Common myeloid progenitor, CD34-positive (primary cell): ENCODE measurements at regions not wholly inside any gene's neighbourhood (a gene's known extent, or its start where the extent isn't known, plus 50 kb on each side); places are given as distances from the start of the nearest gene placed in this dataset.

ENCODE experiments used
- CTCF ChIA-PET: fragments of 350-600 bp; sonication (Branson Sonifier 250); formaldehyde crosslinking; loops from one replicate; lab custom pipeline; 2021; ENCODE audit warnings: antibody characterized with exemption; lab: Charles Lee
- POLR2A ChIA-PET: fragments of 350-600 bp; sonication (Branson Sonifier 250); formaldehyde crosslinking; loops from one replicate; lab custom pipeline; 2021; ENCODE audit warnings: antibody characterized with exemption; lab: Charles Lee
- DNase-seq, 3 donors: peaks; one replicate each; pipeline versions ENCODE4 v3.0.0 to v3.0.0-alpha.2; 2013
- H3K27ac ChIP-seq, 2 experiments: 1 replicate in 1 of 2; 2 replicates in 1 of 2; pipeline ENCODE4 v1.7.0; 2013; ENCODE audit warnings: inconsistent platforms in 2 of 2, low read length in 2 of 2, mild to moderate bottlenecking in 2 of 2, low read depth in 1 of 2, moderate library complexity in 1 of 2; ENCODE audit not compliant: severe bottlenecking in 2 of 2, insufficient read depth in 1 of 2, poor library complexity in 1 of 2
- H3K27me3 ChIP-seq, 5 experiments: replicated peaks in 2 of 5; 1 replicate in 3 of 5; 2 replicates in 2 of 5; pipeline versions ENCODE4 v1.6.1 to v1.7.0; 2013; ENCODE audit warnings: low read length in 4 of 5, mild to moderate bottlenecking in 2 of 5, moderate library complexity in 2 of 5, inconsistent platforms in 1 of 5; ENCODE audit not compliant: insufficient read depth in 5 of 5, control insufficient read depth in 4 of 5
- H3K36me3 ChIP-seq, 4 experiments: 1 replicate in 2 of 4; 2 replicates in 2 of 4; pipeline versions ENCODE4 v1.6.1 to v1.7.0; 2013; ENCODE audit warnings: low read length in 3 of 4, control low read depth in 1 of 4, mild to moderate bottlenecking in 1 of 4; ENCODE audit not compliant: control insufficient read depth in 4 of 4, insufficient read depth in 4 of 4
- H3K4me1 ChIP-seq, 4 experiments: 1 replicate in 3 of 4; 2 replicates in 1 of 4; pipeline versions ENCODE4 v1.6.1 to v1.7.1; 2013; ENCODE audit warnings: low read length in 3 of 4, mild to moderate bottlenecking in 3 of 4, control low read depth in 1 of 4, inconsistent platforms in 1 of 4, moderate library complexity in 1 of 4; ENCODE audit not compliant: control insufficient read depth in 4 of 4, insufficient read depth in 4 of 4; ENCODE audit errors: control extremely low read depth in 1 of 4
- H3K4me3 ChIP-seq, 7 experiments: 1 replicate in 4 of 7; 2 replicates in 3 of 7; pipeline versions ENCODE4 v1.5.1 to v1.7.0; 2013; ENCODE audit warnings: mild to moderate bottlenecking in 7 of 7, low read length in 6 of 7, moderate library complexity in 6 of 7, inconsistent platforms in 2 of 7, low read depth in 2 of 7, control low read depth in 1 of 7; ENCODE audit not compliant: insufficient read depth in 4 of 7, control insufficient read depth in 1 of 7; ENCODE audit errors: extremely low read depth in 1 of 7
- H3K9me3 ChIP-seq, 5 experiments: 1 replicate in 4 of 5; 2 replicates in 1 of 5; pipeline versions ENCODE4 v1.6.1 to v1.7.1; 2013; ENCODE audit warnings: low read length in 4 of 5, mild to moderate bottlenecking in 2 of 5, inconsistent platforms in 1 of 5, low read depth in 1 of 5, moderate library complexity in 1 of 5; ENCODE audit not compliant: control insufficient read depth in 4 of 5, insufficient read depth in 2 of 5; ENCODE audit errors: control extremely low read depth in 1 of 5
- WGBS: methylation state at CpG from one replicate; pipeline ENCODE4 v1.1.5; 2013; ENCODE audit not compliant: insufficient coverage; 5-methylcytosine and 5-hydroxymethylcytosine counted together

- Histone ChIP-seq H3K27me3 (peaks cover 0 to 5% (median 0%) of the 10 kb centered on the region in 5 experiments), H3K4me1 (no peaks in the 10 kb centered on the region), H3K27ac (no peak overlapping the region), H3K36me3 (no peaks in the 10 kb centered on the region), H3K9me3 (no peaks in the 10 kb centered on the region), H3K4me3 (no peak overlapping the region)
- no peak for DNase-seq
- 60% methylated on average over 1 of the region's 6 CpGs for WGBS
- ChIA-PET CTCF (no interaction called here), POLR2A (no interaction called here)
These were observed 357.6 kb downstream of the EN1 start for GRCh38 chr2:118489712-118490299.

GRCh38 chr2:118481299-118481698 lies 366.1 kb downstream of the EN1 start:
- H3K4me3 ChIP-seq, result no peak overlapping the region
- no peaks in the 10 kb centered on the region for H3K4me1 ChIP-seq
- H3K27ac ChIP-seq, result no peak overlapping the region
- no peak for DNase-seq
- no CpG with 5 or more reads among the region's 1 CpG for WGBS
- ChIA-PET POLR2A (no interaction called here), CTCF (interaction anchor here (1.1 kb wide), 1 partner anchor 13 kb away, joined by 3 read pairs; no protein-coding TSS in a partner anchor)
- H3K9me3 ChIP-seq, result no peaks in the 10 kb centered on the region
- no peaks in the 10 kb centered on the region for H3K36me3 ChIP-seq
- peaks cover 0 to 2% (median 0%) of the 10 kb centered on the region in 5 experiments for H3K27me3 ChIP-seq

GRCh38 chr2:118479020-118479419 lies 368.4 kb downstream of the EN1 start:
- Histone ChIP-seq H3K27me3 (peaks cover 0 to 2% (median 0%) of the 10 kb centered on the region in 5 experiments), H3K36me3 (no peaks in the 10 kb centered on the region), H3K9me3 (no peaks in the 10 kb centered on the region), H3K4me1 (no peaks in the 10 kb centered on the region), H3K4me3 (no peak overlapping the region), H3K27ac (no peak overlapping the region)
- 86% methylated on average over 5 of the region's 5 CpGs for WGBS
- POLR2A ChIA-PET, result no interaction called here
- DNase-seq, result no peak
- CTCF ChIA-PET, result no interaction called here

GRCh38 chr2:118477111-118477862 lies 370.2 kb downstream of the EN1 start:
- Histone ChIP-seq H3K9me3 (no peaks in the 10 kb centered on the region), H3K27ac (no peak overlapping the region), H3K4me3 (no peak overlapping the region), H3K4me1 (no peaks in the 10 kb centered on the region), H3K36me3 (no peaks in the 10 kb centered on the region), H3K27me3 (peaks cover 0 to 2% (median 0%) of the 10 kb centered on the region in 5 experiments)
- ChIA-PET POLR2A (no interaction called here), CTCF (no interaction called here)
- 71% methylated on average over 8 of the region's 8 CpGs for WGBS
- no peak for DNase-seq

- no peak overlapping the region for H3K4me3 ChIP-seq
- ChIA-PET POLR2A (no interaction called here), CTCF (interaction anchor here (0.9 kb wide), 1 partner anchor 11 kb away, joined by 3 read pairs; no protein-coding TSS in a partner anchor)
- no peak for DNase-seq
- no peaks in the 10 kb centered on the region for H3K4me1 ChIP-seq
- peaks cover 0 to 3% (median 0%) of the 10 kb centered on the region in 5 experiments for H3K27me3 ChIP-seq
- no peak overlapping the region for H3K27ac ChIP-seq
- WGBS, result 97% methylated on average over 7 of the region's 9 CpGs
- no peaks in the 10 kb centered on the region for H3K9me3 ChIP-seq
- H3K36me3 ChIP-seq, result no peaks in the 10 kb centered on the region
These were observed 371.7 kb downstream of the EN1 start for GRCh38 chr2:118475622-118476205.

- Histone ChIP-seq H3K36me3 (no peaks in the 10 kb centered on the region), H3K9me3 (no peaks in the 10 kb centered on the region), H3K4me3 (no peak overlapping the region), H3K27me3 (peaks cover 0 to 3% (median 2%) of the 10 kb centered on the region in 5 experiments), H3K4me1 (no peaks in the 10 kb centered on the region), H3K27ac (no peak overlapping the region)
- ChIA-PET CTCF (no interaction called here), POLR2A (no interaction called here)
- 100% methylated on average over 3 of the region's 3 CpGs for WGBS
- no peak for DNase-seq
These were observed 372.9 kb downstream of the EN1 start for GRCh38 chr2:118474541-118474920.
